ENCODE measurements at regions not wholly inside any gene's neighbourhood (a gene's known extent, or its start where the extent isn't known, plus 50 kb on each side); places are given as distances from the start of the nearest gene placed in this dataset.

DNA sequence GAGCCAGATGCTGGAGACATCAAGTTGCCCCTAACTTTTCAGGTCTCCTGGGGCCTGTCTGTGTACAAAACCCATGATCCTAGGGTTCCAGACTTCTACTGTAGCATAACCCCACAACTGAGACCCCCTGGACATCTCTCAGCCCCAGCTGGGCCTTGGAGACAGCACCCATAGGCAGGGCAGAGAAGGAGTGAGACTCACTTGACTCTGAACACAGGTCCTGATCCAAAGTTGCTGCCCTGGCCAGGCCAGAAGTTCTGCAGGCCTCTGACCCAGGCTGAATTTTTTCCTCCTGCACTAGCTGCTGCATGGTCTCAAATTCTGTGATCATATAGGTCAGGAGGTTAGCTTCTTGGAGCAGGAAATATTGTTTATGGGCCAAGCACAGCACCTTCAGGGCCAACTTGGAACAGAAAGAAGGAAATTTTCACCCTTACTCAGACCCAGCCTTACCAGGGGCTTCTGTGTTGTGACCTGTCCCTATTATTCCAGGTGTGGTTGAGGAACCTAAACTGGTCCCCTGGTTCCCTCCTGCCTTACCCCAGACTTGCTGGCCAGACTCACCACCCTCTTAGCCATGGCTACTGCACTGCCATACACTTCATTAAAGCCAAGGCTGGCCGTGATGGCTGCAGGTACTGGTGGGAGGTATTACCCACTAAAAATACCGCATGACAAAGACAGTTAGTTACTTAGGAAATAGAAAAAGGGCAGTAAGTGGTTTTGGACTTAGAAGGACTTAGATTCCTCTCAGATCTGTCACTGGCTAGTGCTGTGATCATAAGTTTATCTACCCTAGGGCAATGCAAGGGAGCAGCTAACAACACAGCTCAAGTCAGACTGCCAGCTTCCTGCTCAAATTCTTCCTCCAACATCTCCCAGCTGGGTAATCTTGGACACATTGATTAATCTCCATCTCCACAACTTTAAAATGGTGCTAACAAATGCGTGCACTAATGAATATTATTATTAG, 2180.1 kb downstream of the TP53TG3F start:
- Histone ChIP-seq H3K36me3 (ENCODE audit: control insufficient read depth, insufficient read depth, low read length) (no peaks in the 10 kb centered on the region), H3K27ac (ENCODE audit: insufficient read depth, low read depth, low read length, poor library complexity, severe bottlenecking) (no peak overlapping the region), H3K9me3 (ENCODE audit: control insufficient read depth, low read length) (peaks cover 17% of the 10 kb centered on the region), H3K4me3 (ENCODE audit: insufficient read depth, low read depth, low read length) (no peak overlapping the region), H3K27me3 (ENCODE audit: control insufficient read depth, insufficient read depth, low read length, poor library complexity, severe bottlenecking) (no peaks in the 10 kb centered on the region), H3K4me1 (ENCODE audit: control insufficient read depth, insufficient read depth, low read length) (no peaks in the 10 kb centered on the region)
- 67 to 83% methylated on average over 1 to 2 of the region's 3 CpGs for WGBS, 2 experiments

DNA sequence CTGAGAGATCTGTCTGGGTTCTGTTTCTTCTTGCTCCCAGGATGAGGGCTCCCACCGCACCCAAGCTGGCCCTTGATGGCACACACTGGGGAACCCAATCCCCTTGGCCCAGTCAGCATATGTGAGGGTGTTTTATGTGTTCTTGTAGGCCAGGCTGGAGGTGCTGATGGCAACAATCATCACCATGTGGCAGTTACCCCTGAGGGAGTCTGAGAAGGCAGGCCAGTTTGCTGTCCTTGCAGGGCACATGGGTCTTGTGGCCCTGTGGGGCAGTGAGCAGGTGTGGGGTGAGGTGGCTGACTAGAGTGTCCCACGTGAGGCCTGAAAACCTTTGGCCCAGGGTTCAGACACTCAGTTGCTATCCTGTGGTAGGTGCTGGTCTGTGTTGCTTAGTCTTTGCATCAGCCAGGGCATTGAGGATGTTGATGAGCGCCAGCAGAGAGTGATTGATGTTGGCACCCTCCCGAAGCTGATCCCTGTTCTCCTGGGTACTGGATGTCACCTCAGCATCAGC, 2183.0 kb downstream of the TP53TG3F start:
- no peaks in the 10 kb centered on the region for H3K36me3 ChIP-seq (ENCODE audit: control insufficient read depth, insufficient read depth, low read length)
- no peak overlapping the region for H3K27ac ChIP-seq (ENCODE audit: insufficient read depth, low read depth, low read length, poor library complexity, severe bottlenecking)
- no peaks in the 10 kb centered on the region for H3K4me1 ChIP-seq (ENCODE audit: control insufficient read depth, insufficient read depth, low read length)
- no peaks in the 10 kb centered on the region for H3K27me3 ChIP-seq (ENCODE audit: control insufficient read depth, insufficient read depth, low read length, poor library complexity, severe bottlenecking)
- WGBS, 2 experiments, result 60 to 62% methylated on average over 4 of the region's 4 CpGs
- peaks cover 13% of the 10 kb centered on the region for H3K9me3 ChIP-seq (ENCODE audit: control insufficient read depth, low read length)
- H3K4me3 ChIP-seq (ENCODE audit: insufficient read depth, low read depth, low read length), result no peak overlapping the region

DNA sequence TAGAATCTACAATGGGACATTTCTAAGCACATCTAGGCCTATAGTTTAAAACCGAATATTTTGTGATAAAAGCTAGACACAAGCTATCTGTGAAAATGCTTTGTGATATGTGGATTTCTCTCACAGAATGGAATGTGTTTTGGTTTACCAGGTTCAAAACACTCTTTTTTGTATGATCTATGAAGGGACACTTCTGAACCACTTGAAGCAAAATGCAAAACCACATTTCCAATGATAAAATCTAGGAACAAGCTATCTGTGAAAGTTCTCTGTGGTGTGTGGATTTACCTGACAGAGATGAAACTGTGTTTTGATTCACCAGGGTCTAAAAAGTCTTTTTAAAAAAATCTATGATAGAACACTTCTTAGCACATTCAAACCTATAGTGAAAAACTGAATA, 2192.4 kb downstream of the TP53TG3F start:
- 91 to 93% methylated on average over 1 of the region's 1 CpG for WGBS, 2 experiments
- H3K9me3 ChIP-seq (ENCODE audit: control insufficient read depth, low read length), result no peaks in the 10 kb centered on the region

DNA sequence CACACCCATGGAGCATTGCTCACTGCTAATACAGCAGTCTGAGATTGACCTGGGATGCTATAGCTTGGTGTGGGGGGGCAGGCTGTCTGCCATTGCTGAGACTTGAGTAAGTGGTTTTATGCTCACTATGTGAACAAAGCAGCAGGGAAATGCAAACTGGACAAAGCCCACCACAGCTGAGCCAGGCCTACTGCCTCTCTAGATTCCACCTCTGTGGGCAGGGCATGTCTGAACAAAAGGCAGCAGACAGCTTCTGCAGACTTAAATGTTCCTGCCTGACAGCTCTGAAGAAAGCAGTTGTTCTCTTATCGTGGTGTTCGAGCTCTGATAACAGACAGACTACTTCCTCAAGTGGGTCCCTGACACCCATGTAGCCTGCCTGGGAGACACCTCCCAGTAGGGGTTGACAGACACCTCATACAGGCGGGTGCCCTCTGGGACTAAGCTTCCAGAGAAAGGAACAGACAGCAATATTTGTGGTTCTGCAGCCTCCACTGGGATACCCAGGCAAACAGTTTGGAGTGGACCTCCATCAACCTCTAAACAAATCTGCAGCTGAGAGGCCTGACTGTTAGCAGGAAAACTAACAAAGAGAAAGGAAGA, 2204.8 kb downstream of the TP53TG3F start:
- H3K4me3 ChIP-seq (ENCODE audit: insufficient read depth, low read depth, low read length), result peak overlapping the region; percentile 3
- no peaks in the 10 kb centered on the region for H3K4me1 ChIP-seq (ENCODE audit: control insufficient read depth, insufficient read depth, low read length)
- H3K27me3 ChIP-seq (ENCODE audit: control insufficient read depth, insufficient read depth, low read length, poor library complexity, severe bottlenecking), result no peaks in the 10 kb centered on the region
- H3K9me3 ChIP-seq (ENCODE audit: control insufficient read depth, low read length), result peaks cover 11% of the 10 kb centered on the region
- no peaks in the 10 kb centered on the region for H3K36me3 ChIP-seq (ENCODE audit: control insufficient read depth, insufficient read depth, low read length)
- H3K27ac ChIP-seq (ENCODE audit: insufficient read depth, low read depth, low read length, poor library complexity, severe bottlenecking), result no peak overlapping the region
- 77 to 83% methylated on average over 3 of the region's 3 CpGs for WGBS, 2 experiments

More for the DNA sequence above, 2192.4 kb downstream of the TP53TG3F start:
- H3K27ac ChIP-seq (ENCODE audit: insufficient read depth, low read depth, low read length, poor library complexity, severe bottlenecking), result no peak overlapping the region
- no peak overlapping the region for H3K4me3 ChIP-seq (ENCODE audit: insufficient read depth, low read depth, low read length)
- H3K4me1 ChIP-seq (ENCODE audit: control insufficient read depth, insufficient read depth, low read length), result no peaks in the 10 kb centered on the region
- H3K36me3 ChIP-seq (ENCODE audit: control insufficient read depth, insufficient read depth, low read length), result no peaks in the 10 kb centered on the region
- H3K27me3 ChIP-seq (ENCODE audit: control insufficient read depth, insufficient read depth, low read length, poor library complexity, severe bottlenecking), result no peaks in the 10 kb centered on the region

DNA sequence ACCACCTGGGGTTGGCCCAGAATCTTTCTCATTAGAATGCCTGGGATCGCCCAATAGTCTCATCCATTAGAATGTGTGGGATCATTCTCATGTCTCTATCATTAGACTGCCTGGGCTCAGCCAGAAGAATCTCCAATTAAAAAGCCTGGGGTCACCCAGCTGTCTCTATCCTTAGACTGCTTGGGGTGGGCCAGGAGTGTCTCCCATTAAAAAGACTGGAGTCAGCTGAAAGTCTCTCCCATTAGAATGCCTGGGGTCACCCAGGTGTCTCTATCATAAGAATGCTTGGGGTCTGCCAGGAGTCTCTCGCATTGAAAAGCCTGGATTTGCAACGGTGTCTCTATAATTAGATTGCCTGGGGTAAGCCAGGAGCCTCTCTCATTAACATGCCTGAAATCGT, 2225.7 kb downstream of the TP53TG3F start:
- Histone ChIP-seq H3K4me1 (ENCODE audit: control insufficient read depth, insufficient read depth, low read length) (no peaks in the 10 kb centered on the region), H3K27me3 (ENCODE audit: control insufficient read depth, insufficient read depth, low read length, poor library complexity, severe bottlenecking) (no peaks in the 10 kb centered on the region), H3K9me3 (ENCODE audit: control insufficient read depth, low read length) (peaks cover 31% of the 10 kb centered on the region), H3K36me3 (ENCODE audit: control insufficient read depth, insufficient read depth, low read length) (no peaks in the 10 kb centered on the region), H3K4me3 (ENCODE audit: insufficient read depth, low read depth, low read length) (no peak overlapping the region), H3K27ac (ENCODE audit: insufficient read depth, low read depth, low read length, poor library complexity, severe bottlenecking) (no peak overlapping the region)
- WGBS, 2 experiments, result 66 to 68% methylated on average over 4 of the region's 4 CpGs

DNA sequence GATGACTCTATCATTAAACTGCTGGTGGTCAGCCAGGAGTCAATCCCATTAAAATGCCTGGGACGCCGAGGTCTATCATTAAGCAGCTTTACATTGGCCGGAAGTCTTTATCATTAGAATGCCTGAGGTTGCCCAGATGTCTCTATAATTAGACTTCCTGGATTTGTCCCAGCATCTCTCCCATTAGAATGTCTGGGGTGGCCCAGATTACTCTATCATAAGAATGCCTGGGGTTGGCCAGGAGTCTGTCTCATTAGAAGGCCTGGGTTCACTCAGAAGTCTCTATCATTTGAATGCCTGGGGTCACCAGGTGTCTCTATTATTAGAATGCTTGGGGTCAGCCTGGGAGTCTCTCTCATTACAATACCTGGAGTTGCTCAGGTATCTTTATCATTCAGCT, 2227.2 kb downstream of the TP53TG3F start:
- no peak overlapping the region for H3K27ac ChIP-seq (ENCODE audit: insufficient read depth, low read depth, low read length, poor library complexity, severe bottlenecking)
- no peaks in the 10 kb centered on the region for H3K27me3 ChIP-seq (ENCODE audit: control insufficient read depth, insufficient read depth, low read length, poor library complexity, severe bottlenecking)
- WGBS, 2 experiments, result 92 to 93% methylated on average over 3 of the region's 3 CpGs
- peaks cover 26% of the 10 kb centered on the region for H3K9me3 ChIP-seq (ENCODE audit: control insufficient read depth, low read length)
- H3K36me3 ChIP-seq (ENCODE audit: control insufficient read depth, insufficient read depth, low read length), result no peaks in the 10 kb centered on the region
- no peak overlapping the region for H3K4me3 ChIP-seq (ENCODE audit: insufficient read depth, low read depth, low read length)
- H3K4me1 ChIP-seq (ENCODE audit: control insufficient read depth, insufficient read depth, low read length), result no peaks in the 10 kb centered on the region

DNA sequence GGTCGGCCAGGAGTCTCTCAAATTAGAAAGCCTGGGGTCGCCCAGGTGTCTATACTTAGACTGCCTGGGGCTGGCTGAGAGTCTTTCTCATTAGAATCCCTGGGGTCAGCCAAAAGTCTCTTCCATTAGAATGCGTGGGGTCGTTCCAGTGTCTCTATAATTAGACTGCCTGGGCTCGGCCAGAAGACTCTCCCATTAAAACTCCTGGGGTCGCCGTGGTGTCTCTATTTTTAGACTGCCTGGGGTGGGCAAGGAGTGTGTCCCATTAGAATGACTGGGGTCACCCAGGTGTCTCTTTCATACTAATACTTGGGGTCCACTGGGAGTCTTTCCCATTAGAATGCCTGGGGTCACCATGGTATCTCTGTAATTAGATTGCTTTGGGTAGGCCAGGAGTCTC, 2227.7 kb downstream of the TP53TG3F start:
- Histone ChIP-seq H3K36me3 (ENCODE audit: control insufficient read depth, insufficient read depth, low read length) (no peaks in the 10 kb centered on the region), H3K4me1 (ENCODE audit: control insufficient read depth, insufficient read depth, low read length) (no peaks in the 10 kb centered on the region), H3K9me3 (ENCODE audit: control insufficient read depth, low read length) (peaks cover 24% of the 10 kb centered on the region), H3K4me3 (ENCODE audit: insufficient read depth, low read depth, low read length) (no peak overlapping the region), H3K27me3 (ENCODE audit: control insufficient read depth, insufficient read depth, low read length, poor library complexity, severe bottlenecking) (no peaks in the 10 kb centered on the region), H3K27ac (ENCODE audit: insufficient read depth, low read depth, low read length, poor library complexity, severe bottlenecking) (no peak overlapping the region)
- 71 to 75% methylated on average over 7 of the region's 7 CpGs for WGBS, 2 experiments

DNA sequence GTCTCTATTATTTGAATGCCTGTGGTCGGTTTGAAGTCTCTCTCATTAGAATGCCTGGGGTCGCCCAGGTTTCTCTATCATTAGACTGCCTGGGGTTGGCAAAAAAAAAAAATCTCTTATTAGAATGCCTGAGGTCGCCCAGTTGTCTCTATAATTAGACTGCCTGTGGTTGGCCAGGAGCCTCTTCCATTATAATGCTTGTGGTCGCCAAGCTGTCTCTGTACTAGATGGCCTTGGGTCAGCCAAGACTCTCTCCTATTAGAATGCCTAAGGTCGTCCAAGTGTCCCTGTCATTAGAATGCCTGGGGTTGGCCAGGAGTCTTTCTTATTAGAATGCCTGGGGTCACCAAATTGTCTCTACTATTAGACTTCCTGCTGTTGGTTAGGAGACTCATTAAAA, 2228.4 kb downstream of the TP53TG3F start:
- Histone ChIP-seq H3K27ac (ENCODE audit: insufficient read depth, low read depth, low read length, poor library complexity, severe bottlenecking) (no peak overlapping the region), H3K4me1 (ENCODE audit: control insufficient read depth, insufficient read depth, low read length) (no peaks in the 10 kb centered on the region), H3K9me3 (ENCODE audit: control insufficient read depth, low read length) (peaks cover 17% of the 10 kb centered on the region), H3K27me3 (ENCODE audit: control insufficient read depth, insufficient read depth, low read length, poor library complexity, severe bottlenecking) (no peaks in the 10 kb centered on the region), H3K36me3 (ENCODE audit: control insufficient read depth, insufficient read depth, low read length) (no peaks in the 10 kb centered on the region), H3K4me3 (ENCODE audit: insufficient read depth, low read depth, low read length) (no peak overlapping the region)
- 55 to 58% methylated on average over 5 of the region's 5 CpGs for WGBS, 2 experiments

DNA sequence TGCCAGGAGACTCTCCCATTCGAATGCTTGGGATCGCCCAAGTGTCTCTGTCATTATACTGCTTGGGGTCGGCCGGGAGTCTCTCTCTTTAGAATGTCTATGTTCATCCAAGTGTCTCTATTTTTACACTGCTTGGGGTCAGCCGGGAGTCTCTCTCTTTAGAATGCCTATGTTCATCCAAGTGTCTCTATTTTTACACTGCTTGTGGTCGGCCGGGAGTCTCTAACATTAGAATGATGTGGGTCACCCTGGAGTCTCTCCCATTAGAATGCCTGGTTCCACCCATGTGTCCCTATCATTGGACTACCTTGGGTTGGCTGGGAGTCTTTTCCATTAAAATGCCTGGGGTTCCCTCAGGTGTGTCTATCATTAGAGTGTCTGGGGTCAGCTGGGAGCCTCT, 2230.4 kb downstream of the TP53TG3F start:
- WGBS, 2 experiments, result 79 to 90% methylated on average over 7 of the region's 7 CpGs
- no peak overlapping the region for H3K27ac ChIP-seq (ENCODE audit: insufficient read depth, low read depth, low read length, poor library complexity, severe bottlenecking)
- peaks cover 22% of the 10 kb centered on the region for H3K9me3 ChIP-seq (ENCODE audit: control insufficient read depth, low read length)

DNA sequence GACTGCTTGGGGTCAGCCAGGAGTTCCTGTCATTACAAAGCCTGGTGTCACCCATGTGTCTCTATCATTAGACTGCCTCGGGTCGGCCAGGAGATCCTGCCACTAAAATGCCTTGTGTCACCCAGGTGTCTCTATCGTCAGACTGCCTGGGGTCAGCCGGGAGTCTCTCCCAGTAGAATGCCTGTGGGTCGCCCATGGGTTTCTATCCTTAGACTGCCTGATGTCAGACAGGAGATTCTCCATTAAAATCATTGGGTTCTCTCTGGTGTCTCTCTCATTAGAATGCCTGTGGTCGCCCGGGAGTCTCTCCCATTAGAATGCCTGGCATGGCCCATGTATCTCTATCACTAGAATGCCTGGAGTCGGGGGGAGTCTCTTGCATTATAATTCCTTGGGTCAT, 2231.0 kb downstream of the TP53TG3F start:
- Histone ChIP-seq H3K9me3 (ENCODE audit: control insufficient read depth, low read length) (peaks cover 21% of the 10 kb centered on the region), H3K4me1 (ENCODE audit: control insufficient read depth, insufficient read depth, low read length) (no peaks in the 10 kb centered on the region), H3K4me3 (ENCODE audit: insufficient read depth, low read depth, low read length) (no peak overlapping the region), H3K36me3 (ENCODE audit: control insufficient read depth, insufficient read depth, low read length) (no peaks in the 10 kb centered on the region), H3K27ac (ENCODE audit: insufficient read depth, low read depth, low read length, poor library complexity, severe bottlenecking) (no peak overlapping the region), H3K27me3 (ENCODE audit: control insufficient read depth, insufficient read depth, low read length, poor library complexity, severe bottlenecking) (no peaks in the 10 kb centered on the region)
- WGBS, 2 experiments, result 77 to 81% methylated on average over 8 of the region's 8 CpGs

More for the DNA sequence above, 2230.4 kb downstream of the TP53TG3F start:
- H3K36me3 ChIP-seq (ENCODE audit: control insufficient read depth, insufficient read depth, low read length), result no peaks in the 10 kb centered on the region
- no peak overlapping the region for H3K4me3 ChIP-seq (ENCODE audit: insufficient read depth, low read depth, low read length)
- no peaks in the 10 kb centered on the region for H3K4me1 ChIP-seq (ENCODE audit: control insufficient read depth, insufficient read depth, low read length)
- H3K27me3 ChIP-seq (ENCODE audit: control insufficient read depth, insufficient read depth, low read length, poor library complexity, severe bottlenecking), result no peaks in the 10 kb centered on the region

All from ectodermal cell (in vitro differentiated cells).